ENCODE measurements at regions not wholly inside any gene's neighbourhood (a gene's known extent, or its start where the extent isn't known, plus 50 kb on each side); places are given as distances from the start of the nearest gene placed in this dataset.

DNA sequence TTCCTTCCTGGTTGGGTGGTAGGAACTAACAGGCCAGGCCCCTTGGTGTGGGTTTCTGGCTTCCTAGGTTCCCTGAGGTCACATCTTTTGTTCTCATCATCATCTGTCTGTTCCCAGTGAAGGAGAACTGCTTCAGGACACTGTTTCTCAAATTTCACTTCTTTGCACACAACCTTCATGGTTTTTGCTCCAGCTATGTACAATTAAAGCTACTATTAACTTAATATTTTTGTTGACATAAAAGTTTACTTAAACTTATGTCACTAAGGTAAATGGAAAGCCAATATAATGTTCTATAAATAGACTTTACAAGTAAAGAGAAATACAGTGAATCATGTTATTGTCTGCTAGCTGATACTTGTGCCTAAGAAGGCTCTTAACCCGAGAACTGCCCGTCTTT is 120.7 kb upstream of the KCNG1 start (continued):
- TF ChIP-seq RXRA (IDR thresholded peaks at IDR 0.05; ENCODE audit: borderline replicate concordance, low read depth) (no peak), TAF1 (IDR thresholded peaks at IDR 0.05; ENCODE audit: borderline replicate concordance, low read depth, low read length) (no peak), MAX (IDR thresholded peaks at IDR 0.05; ENCODE audit: low read depth) (no peak)

DNA sequence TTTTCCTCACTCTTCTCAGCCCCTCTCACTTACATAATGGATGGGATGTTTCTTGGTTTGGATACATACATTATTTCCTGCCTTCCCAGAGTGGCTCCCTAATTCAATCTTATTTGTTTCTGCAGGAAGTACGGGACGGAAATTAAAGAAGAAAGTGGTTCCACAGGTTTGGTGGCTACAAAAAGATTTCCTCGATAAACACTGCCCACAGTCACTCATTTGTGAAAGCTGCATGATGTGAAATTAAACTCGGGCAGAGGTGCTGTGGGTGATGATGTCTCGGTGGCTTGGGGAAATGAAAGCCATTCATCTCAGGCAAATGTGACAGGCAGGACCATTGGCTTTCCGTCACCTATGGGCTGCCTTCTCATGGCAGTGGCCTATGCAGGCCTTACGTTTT is 119.5 kb upstream of the KCNG1 start:
- no peaks in the 10 kb centered on the region for H3F3A ChIP-seq (replicated peaks; ENCODE audit: insufficient read depth)
- CTCF ChIA-PET: interaction anchor here (1.5 to 2.4 kb wide), 2 partner anchors 92 to 127 kb away, joined by 3 to 5 read pairs; no protein-coding TSS in a partner anchor
- no peaks in the 10 kb centered on the region for H3K9me2 ChIP-seq
- no peaks in the 10 kb centered on the region for H3K36me3 ChIP-seq (replicated peaks in 1 of 2; ENCODE audit: control insufficient read depth in 1 of 2, insufficient read depth in 2 of 2, low read length in 1 of 2)
- TF ChIP-seq MXI1 (IDR thresholded peaks at IDR 0.05; ENCODE audit: low read depth, low read length): no peak
- TF ChIP-seq USF1 (IDR thresholded peaks at IDR 0.05; ENCODE audit: borderline replicate concordance, low read depth): no peak
- TF ChIP-seq USF2 (IDR thresholded peaks at IDR 0.05; ENCODE audit: borderline replicate concordance, low read depth, low read length): no peak
- TF ChIP-seq YY1 (IDR thresholded peaks at IDR 0.05; ENCODE audit: low read depth): no peak
- no peak for TF ChIP-seq SIN3A (IDR thresholded peaks at IDR 0.05; ENCODE audit: borderline replicate concordance, low read depth, low read length)
- no peak for TF ChIP-seq RAD21 (IDR thresholded peaks at IDR 0.05; ENCODE audit: low read length)
- TF ChIP-seq MEF2A (IDR thresholded peaks at IDR 0.05; ENCODE audit: borderline replicate concordance, low read depth): no peak
- no peak for TF ChIP-seq TCF12 (IDR thresholded peaks at IDR 0.05)
- no peak for TF ChIP-seq FOXM1 (IDR thresholded peaks at IDR 0.05; ENCODE audit: low read depth)
- no peak for TF ChIP-seq GATA2 (CRISPR knock-in tag; IDR thresholded peaks at IDR 0.05)
- TF ChIP-seq CHD2 (IDR thresholded peaks at IDR 0.05; ENCODE audit: low read length, partially characterized antibody): no peak
- no peak for TF ChIP-seq POLR2AphosphoS5 (IDR thresholded peaks at IDR 0.05; ENCODE audit: low read depth, low read length)
- no peak for TF ChIP-seq RXRA (IDR thresholded peaks at IDR 0.05; ENCODE audit: borderline replicate concordance, low read depth)
- no peak for TF ChIP-seq NRF1 (IDR thresholded peaks at IDR 0.05; ENCODE audit: low read depth, low read length)
- TF ChIP-seq, protein P1, sequence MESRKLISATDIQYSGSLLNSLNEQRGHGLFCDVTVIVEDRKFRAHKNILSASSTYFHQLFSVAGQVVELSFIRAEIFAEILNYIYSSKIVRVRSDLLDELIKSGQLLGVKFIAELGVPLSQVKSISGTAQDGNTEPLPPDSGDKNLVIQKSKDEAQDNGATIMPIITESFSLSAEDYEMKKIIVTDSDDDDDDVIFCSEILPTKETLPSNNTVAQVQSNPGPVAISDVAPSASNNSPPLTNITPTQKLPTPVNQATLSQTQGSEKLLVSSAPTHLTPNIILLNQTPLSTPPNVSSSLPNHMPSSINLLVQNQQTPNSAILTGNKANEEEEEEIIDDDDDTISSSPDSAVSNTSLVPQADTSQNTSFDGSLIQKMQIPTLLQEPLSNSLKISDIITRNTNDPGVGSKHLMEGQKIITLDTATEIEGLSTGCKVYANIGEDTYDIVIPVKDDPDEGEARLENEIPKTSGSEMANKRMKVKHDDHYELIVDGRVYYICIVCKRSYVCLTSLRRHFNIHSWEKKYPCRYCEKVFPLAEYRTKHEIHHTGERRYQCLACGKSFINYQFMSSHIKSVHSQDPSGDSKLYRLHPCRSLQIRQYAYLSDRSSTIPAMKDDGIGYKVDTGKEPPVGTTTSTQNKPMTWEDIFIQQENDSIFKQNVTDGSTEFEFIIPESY (IDR thresholded peaks at IDR 0.05; ENCODE audit: borderline replicate concordance, low read depth): no peak
- no peaks in the 10 kb centered on the region; the same call in 1 of the 2 replicates for H3K27me3 ChIP-seq (ENCODE audit: insufficient read depth)
- H3K4me1 ChIP-seq (ENCODE audit: control insufficient read depth in 1 of 2, insufficient read depth in 2 of 2, low read depth in 1 of 2, low read length in 1 of 2): peaks cover 0 to 7% of the 10 kb centered on the region in 2 experiments; a peak in 1 of 4 replicates
- no peaks in the 10 kb centered on the region for H3K79me2 ChIP-seq (ENCODE audit: insufficient read depth)
- DNase-seq: no peak
- H3K9ac ChIP-seq: no peak overlapping the region
- POLR2A ChIA-PET: no interaction called here
- H3K4me2 ChIP-seq: no peak overlapping the region
- no peak overlapping the region for H2AFZ ChIP-seq (ENCODE audit: low read depth)
- 52% methylated on average over 7 of the region's 7 CpGs for WGBS (ENCODE audit: low lambda C conversion rate)
- H3K4me3 ChIP-seq (ENCODE audit: low read depth in 2 of 2, low read length in 1 of 2): no peak overlapping the region
- no peak overlapping the region for H3K27ac ChIP-seq (ENCODE audit: low read depth in 2 of 2, low read length in 1 of 2)
- peaks cover 7% of the 10 kb centered on the region; the same call in 1 of the 2 replicates for H3K9me3 ChIP-seq
- no peaks in the 10 kb centered on the region for H4K20me1 ChIP-seq (ENCODE audit: insufficient read depth)

All from SK-N-SH (cell line).